Activated T-cell treated with anti-CD3 and anti-CD28 coated beads, Interleukin-2, amount 50 U/mL, for 4 hours (primary cell): ENCODE measurements at regions not wholly inside any gene's neighbourhood (a gene's known extent, or its start where the extent isn't known, plus 50 kb on each side); places are given as distances from the start of the nearest gene placed in this dataset.

Experiments used
- ATAC-seq, 2 donors: fragments of 200-7000 bp; cut with Tn5 transposase; one replicate each; pipeline ENCODE4 v1.10.0; 2021
- DNase-seq: peaks from one replicate; pipeline ENCODE4 v3.0.0-alpha.2; 2020
- H3K27me3 Mint-ChIP-seq: one replicate; pipeline ENCODE4 v1.8.0; 2021; ENCODE audit warnings: low read depth, mixed read lengths
- H3K36me3 Mint-ChIP-seq: one replicate; pipeline ENCODE4 v1.8.0; 2022; ENCODE audit warnings: mixed read lengths; ENCODE audit not compliant: insufficient read depth
- H3K4me1 Mint-ChIP-seq: one replicate; pipeline ENCODE4 v1.8.0; 2021; ENCODE audit warnings: low read depth, mixed read lengths
- H3K4me3 Mint-ChIP-seq: one replicate; pipeline ENCODE4 v1.8.0; 2021; ENCODE audit warnings: mild to moderate bottlenecking, moderate library complexity, mixed read lengths
- H3K9me3 Mint-ChIP-seq: one replicate; pipeline ENCODE4 v1.8.0; 2021; ENCODE audit warnings: mixed read lengths

DNA sequence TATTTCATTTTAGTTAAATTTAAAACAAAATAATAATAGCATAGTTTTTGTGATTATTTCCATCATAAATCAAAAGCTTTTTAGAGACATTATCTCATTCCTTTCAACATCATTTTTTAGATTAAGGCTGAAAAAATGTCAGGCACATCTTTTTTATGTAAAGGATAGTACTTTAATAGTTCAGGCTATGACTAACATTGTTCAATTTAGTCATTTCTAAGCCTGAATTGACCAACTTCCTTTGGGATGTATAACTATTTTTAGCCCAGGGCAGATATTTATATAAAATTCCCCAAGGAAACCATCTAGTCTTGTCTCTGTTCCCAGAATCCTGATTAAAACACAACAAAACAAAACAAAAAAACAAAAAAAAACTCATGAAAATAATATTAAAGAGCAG, 145.6 kb upstream of the PCDH18 start:
- Mint-ChIP-seq H3K27me3 (no peaks in the 10 kb centered on the region), H3K4me3 (no peak overlapping the region), H3K4me1 (no peaks in the 10 kb centered on the region), H3K36me3 (no peaks in the 10 kb centered on the region), H3K9me3 (peaks cover 8% of the 10 kb centered on the region)
- DNase-seq (no peak), ATAC-seq (no peak)

DNA sequence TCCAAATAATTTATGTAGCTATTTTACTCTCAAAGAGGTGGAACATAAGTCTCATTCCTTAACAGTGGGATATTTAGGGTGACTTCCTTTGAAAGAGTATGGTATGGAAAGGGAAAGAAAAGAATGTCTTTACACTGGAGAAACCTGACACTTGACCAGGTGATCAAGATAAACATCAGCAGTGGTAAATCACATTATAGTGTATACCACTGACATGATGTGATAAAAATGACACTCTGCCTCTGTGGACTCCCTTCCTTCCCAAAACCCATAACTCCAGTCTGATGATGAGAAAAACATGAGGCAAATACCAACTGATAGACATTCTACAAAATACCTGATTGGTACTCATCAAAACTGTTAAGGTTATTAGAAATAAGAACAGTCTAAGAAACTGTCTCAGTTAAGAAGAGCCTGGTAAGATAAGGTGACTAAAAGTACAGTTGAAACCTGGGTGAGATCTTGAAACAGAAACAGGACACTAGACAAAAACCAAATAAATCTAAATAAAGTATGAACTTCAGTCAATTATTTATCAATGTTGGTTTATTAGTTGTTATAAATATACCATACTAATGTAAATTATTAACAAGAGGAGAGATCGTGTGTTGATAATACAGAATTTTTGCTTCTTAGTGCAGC, 144.2 kb upstream of the PCDH18 start:
- ATAC-seq (no peak), DNase-seq (no peak)
- H3K27me3 Mint-ChIP-seq = no peaks in the 10 kb centered on the region
- H3K9me3 Mint-ChIP-seq = peaks cover 8% of the 10 kb centered on the region
- no peaks in the 10 kb centered on the region for H3K36me3 Mint-ChIP-seq
- no peak overlapping the region for H3K4me3 Mint-ChIP-seq
- no peaks in the 10 kb centered on the region for H3K4me1 Mint-ChIP-seq

DNA sequence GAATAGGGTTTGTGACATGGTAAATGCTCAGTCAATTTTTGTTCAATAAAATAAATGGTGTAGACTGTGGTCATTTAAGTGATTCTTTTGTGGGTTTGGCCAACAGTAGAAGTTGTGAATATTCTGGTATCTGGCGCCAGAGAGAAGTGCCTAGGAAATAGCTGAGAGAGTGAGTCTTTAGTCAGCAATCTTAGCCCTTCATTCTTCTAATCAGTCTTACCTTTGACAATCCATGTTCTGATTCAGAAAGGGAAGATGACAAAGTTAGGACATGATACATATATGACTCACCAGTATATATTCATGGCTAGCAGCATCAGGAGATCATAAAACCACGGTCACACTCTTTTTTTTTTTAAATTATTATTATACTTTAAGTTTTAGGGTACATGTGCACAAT, 141.8 kb upstream of the PCDH18 start:
- Mint-ChIP-seq H3K27me3 (no peaks in the 10 kb centered on the region), H3K9me3 (peaks cover under 1% of the 10 kb centered on the region), H3K4me3 (no peak overlapping the region), H3K36me3 (no peaks in the 10 kb centered on the region), H3K4me1 (no peaks in the 10 kb centered on the region)
- no peak for ATAC-seq
- DNase-seq = no peak

DNA sequence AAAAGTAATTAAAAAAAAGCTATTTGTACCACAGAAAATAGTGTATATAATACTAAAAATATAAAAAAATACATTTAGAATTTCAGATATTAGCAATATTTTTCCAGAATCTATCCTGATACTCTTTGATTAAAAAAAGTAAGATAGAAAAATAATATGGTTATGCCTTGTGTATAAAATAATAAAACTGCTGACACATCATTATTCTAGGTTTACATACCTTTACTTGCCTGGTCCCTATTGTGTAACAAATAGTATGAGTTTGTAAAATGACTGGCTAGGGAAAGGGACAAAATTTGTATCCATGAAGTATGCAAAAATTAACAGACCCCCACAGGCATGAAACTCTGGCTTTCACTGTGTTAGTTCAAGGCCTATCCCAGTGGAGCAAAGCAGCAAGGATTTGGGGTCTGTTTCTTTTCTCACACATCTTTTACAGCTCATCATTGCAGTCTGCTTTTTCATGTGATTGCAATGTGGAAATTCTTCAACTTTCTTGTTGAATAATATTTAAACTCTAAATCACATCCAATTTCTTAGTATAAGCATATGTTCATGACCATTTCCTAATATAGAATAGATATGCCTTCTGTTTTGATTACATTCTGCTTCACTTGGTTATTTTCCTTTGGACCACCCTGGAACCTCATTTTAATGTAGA, 136.7 kb upstream of the PCDH18 start:
- no peaks in the 10 kb centered on the region for H3K27me3 Mint-ChIP-seq
- ATAC-seq = no peak
- no peak overlapping the region for H3K4me3 Mint-ChIP-seq
- H3K4me1 Mint-ChIP-seq = no peaks in the 10 kb centered on the region
- no peak for DNase-seq
- peaks cover 8% of the 10 kb centered on the region for H3K9me3 Mint-ChIP-seq
- no peaks in the 10 kb centered on the region for H3K36me3 Mint-ChIP-seq

DNA sequence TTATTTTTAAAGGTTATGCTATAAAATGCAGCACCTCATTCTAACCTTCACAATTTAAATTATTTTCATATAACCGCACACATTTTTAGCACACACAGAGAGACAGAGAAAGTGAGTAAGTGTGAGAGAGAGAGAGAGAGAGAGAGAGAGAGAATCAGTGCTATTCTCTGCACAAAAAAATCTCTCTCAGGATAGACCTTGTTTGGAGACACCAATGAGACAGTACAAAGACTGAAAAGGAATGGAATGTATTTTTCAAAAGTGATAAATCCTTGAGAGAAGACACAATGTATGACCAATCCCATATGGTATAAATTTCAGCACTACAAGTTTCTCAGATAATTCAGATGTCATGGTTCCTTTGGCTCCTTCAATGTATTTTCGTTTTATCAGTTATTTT, 132.1 kb upstream of the PCDH18 start:
- ATAC-seq (no peak), DNase-seq (no peak)
- no peaks in the 10 kb centered on the region for H3K4me1 Mint-ChIP-seq
- no peak overlapping the region for H3K4me3 Mint-ChIP-seq
- H3K9me3 Mint-ChIP-seq = peaks cover 14% of the 10 kb centered on the region
- H3K27me3 Mint-ChIP-seq = no peaks in the 10 kb centered on the region
- no peaks in the 10 kb centered on the region for H3K36me3 Mint-ChIP-seq

DNA sequence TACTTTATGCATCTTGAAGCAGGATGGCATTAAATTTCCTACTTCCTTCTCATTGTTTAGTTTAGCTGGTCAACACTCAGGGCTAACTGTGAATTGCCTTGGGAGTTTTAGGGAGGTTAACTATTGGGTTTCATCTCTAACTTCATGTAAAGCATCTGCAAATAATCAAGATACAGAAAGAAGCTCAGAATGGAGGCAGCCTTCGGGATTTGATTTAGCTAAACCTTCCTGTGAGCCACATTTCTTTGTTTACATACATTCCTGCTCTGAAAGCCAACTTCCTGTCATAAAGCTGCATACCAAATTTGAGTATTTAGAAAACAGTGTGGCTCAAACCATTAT, 131.7 kb upstream of the PCDH18 start:
- H3K36me3 Mint-ChIP-seq = no peaks in the 10 kb centered on the region
- H3K4me3 Mint-ChIP-seq = no peak overlapping the region
- no peaks in the 10 kb centered on the region for H3K4me1 Mint-ChIP-seq
- DNase-seq = no peak
- no peak for ATAC-seq
- H3K27me3 Mint-ChIP-seq = no peaks in the 10 kb centered on the region
- H3K9me3 Mint-ChIP-seq = peaks cover 14% of the 10 kb centered on the region

DNA sequence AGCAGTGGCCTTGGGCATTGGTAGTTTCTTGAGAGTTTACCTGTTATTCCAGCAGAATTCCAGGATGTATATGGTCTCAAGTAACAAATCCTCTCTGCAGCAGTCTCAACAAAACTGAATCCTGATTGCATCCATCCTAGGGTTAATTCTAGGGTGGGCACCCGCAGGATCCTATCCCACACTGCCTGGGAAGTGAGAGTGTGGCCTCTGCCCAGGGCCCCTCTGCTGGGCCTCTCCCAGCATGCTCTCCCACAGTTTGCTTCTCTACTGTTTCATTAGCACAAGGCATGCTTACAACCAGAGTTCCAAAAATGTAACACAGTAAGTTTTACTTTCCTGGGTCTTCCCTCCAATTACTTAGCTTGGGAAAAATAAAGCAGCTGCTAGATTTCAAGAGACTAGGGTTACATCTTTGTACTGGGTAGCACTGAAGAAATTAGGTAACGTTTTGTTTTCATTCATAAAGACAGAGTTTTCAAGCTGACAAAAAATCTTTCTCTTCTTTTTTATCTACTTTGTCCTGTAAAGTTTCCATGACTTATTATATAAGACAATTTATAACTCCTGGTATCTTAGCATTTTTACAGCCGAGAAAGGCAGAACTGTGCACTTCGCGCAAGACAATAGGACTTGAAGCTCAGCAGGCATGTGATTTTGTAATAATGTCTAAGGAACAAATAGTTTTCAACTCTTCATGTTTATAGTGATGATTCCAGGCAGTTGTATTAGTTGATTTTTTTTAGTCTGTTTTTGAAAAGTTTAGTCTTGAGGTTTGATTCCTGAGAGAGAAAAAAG, 131.2 kb upstream of the PCDH18 start:
- Mint-ChIP-seq H3K27me3 (no peaks in the 10 kb centered on the region), H3K36me3 (no peaks in the 10 kb centered on the region), H3K4me3 (no peak overlapping the region), H3K9me3 (peaks cover 14% of the 10 kb centered on the region), H3K4me1 (no peaks in the 10 kb centered on the region)
- ATAC-seq (no peak), DNase-seq (no peak)

DNA sequence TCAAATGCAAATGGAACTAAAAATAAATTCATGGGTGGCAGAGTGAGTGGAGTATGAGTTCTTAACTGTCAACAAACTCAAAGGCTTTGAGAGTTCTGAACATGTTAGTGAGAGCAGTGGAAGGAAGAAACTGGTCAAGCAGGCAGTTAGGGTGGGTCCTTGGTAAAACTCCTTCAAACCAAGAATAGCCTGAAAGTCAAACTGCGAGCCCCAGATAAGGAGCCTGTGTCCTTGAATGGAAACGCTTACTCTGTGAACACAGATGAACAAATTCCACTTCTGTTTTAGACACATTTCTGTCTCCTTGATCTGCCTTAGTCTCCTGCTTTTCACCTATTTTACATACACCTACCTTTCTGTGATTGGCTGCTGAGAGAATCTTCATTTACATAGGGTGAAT, 129.4 kb upstream of the PCDH18 start:
- peaks cover 19% of the 10 kb centered on the region for H3K9me3 Mint-ChIP-seq
- no peak overlapping the region for H3K4me3 Mint-ChIP-seq
- no peaks in the 10 kb centered on the region for H3K27me3 Mint-ChIP-seq
- ATAC-seq (no peak), DNase-seq (no peak)
- no peaks in the 10 kb centered on the region for H3K4me1 Mint-ChIP-seq
- no peaks in the 10 kb centered on the region for H3K36me3 Mint-ChIP-seq

DNA sequence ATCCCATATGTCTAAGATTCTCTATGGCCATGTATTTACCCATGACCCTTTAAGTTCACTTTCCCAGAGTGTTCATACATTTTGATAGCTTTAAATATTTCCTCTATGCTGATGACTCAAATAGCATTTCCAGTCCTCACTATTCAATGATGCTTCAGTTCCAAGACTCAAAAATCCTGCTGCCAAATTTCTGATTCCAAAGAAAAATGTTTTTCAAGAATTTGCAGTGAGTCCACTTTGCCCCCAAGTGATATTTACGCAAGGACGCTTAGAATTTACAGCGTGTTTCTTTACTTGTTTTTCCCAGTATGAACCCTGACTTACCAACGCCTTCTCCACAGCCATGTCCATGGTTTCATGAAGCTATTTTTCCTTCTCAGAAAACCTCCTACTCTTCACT, 127.9 kb upstream of the PCDH18 start:
- Mint-ChIP-seq H3K9me3 (peaks cover 14% of the 10 kb centered on the region), H3K4me3 (no peak overlapping the region), H3K36me3 (no peaks in the 10 kb centered on the region), H3K4me1 (no peaks in the 10 kb centered on the region), H3K27me3 (no peaks in the 10 kb centered on the region)
- DNase-seq (no peak), ATAC-seq (no peak)

DNA sequence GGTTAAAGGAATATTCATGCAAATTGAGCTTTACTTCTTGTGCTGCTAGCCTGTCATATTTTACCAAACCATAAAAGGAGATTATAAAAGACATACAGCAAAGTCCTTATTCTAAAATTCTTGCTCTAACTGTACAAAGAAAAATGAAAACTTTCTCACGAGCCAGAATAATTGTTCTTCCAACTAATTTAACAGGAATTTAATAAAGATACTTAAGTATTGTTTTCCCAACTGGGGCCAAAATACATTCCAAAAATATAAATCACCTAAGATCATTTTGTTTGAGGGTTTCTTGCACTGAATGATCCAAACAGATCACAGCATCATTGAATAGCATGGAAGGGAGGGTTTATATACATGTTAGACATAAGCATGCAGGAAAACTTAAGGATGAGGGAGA, 127.1 kb upstream of the PCDH18 start:
- H3K4me3 Mint-ChIP-seq = no peak overlapping the region
- DNase-seq (no peak), ATAC-seq (no peak)
- H3K36me3 Mint-ChIP-seq = no peaks in the 10 kb centered on the region
- H3K27me3 Mint-ChIP-seq = no peaks in the 10 kb centered on the region
- H3K4me1 Mint-ChIP-seq = no peaks in the 10 kb centered on the region
- H3K9me3 Mint-ChIP-seq = peaks cover 10% of the 10 kb centered on the region

DNA sequence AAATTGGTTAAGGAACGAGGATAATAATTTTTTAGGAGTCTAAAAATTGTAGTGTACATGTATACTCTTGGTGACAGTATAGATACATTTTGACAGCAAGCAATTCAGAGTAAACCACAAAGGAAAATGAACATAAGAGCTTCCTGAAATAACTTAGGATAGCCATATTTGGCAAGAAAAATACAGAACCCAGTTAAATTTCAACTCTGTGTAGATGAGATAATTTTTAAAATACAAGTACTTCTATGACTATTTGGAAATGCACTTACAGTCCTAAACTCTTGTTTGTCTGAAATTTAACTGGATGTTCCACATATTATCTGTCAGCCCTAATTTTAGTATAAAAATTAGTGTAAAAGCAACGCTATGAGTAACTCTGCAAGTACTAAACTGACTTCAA, 124.4 kb upstream of the PCDH18 start:
- Mint-ChIP-seq H3K27me3 (no peaks in the 10 kb centered on the region), H3K36me3 (no peaks in the 10 kb centered on the region), H3K4me3 (no peak overlapping the region), H3K4me1 (no peaks in the 10 kb centered on the region), H3K9me3 (peaks cover 10% of the 10 kb centered on the region)
- no peak for ATAC-seq
- DNase-seq = no peak

DNA sequence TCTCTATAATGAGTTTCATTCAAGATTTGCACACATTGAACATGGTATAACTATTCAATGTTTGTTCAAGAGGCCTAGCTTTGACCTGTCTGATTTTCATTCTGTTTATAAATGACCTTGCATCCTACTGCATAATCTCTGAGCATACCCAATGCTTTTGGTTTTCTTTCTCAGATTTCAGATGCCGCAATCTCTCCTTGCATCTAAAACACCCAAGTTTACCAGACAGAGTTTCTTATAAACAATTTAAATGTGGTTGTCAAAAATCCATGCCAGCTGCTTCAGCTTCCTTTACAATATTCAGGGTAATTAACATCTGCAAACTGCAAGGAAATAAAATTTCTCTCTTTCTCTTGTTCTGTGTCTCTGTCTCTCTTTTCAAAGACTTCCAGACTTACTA, 123.0 kb upstream of the PCDH18 start:
- H3K9me3 Mint-ChIP-seq = peaks cover 9% of the 10 kb centered on the region
- no peaks in the 10 kb centered on the region for H3K27me3 Mint-ChIP-seq
- H3K4me1 Mint-ChIP-seq = no peaks in the 10 kb centered on the region
- H3K36me3 Mint-ChIP-seq = no peaks in the 10 kb centered on the region
- no peak overlapping the region for H3K4me3 Mint-ChIP-seq
- DNase-seq (no peak), ATAC-seq (no peak)

DNA sequence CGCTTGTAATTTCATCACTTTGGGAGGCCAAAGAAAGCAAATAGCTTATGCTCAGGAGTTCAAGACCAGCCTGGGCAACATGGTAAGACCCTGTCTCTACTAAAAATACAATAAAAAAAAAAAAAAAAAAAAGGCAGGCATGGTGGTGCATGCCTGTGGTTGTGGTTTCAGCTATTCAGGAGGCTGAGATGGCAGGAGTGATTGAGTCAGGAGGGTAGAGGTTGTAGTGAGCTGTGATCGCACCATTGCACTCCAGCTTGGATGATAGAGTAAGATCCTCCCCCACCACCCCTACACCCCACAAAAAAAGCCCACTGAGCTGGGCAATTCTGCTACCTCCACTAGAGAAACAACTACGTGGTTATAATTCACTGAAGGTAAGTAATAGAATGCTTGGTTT, 118.8 kb upstream of the PCDH18 start:
- Mint-ChIP-seq H3K4me3 (no peak overlapping the region), H3K9me3 (peaks cover 3% of the 10 kb centered on the region), H3K36me3 (no peaks in the 10 kb centered on the region), H3K27me3 (no peaks in the 10 kb centered on the region), H3K4me1 (no peaks in the 10 kb centered on the region)
- DNase-seq = no peak
- no peak for ATAC-seq

DNA sequence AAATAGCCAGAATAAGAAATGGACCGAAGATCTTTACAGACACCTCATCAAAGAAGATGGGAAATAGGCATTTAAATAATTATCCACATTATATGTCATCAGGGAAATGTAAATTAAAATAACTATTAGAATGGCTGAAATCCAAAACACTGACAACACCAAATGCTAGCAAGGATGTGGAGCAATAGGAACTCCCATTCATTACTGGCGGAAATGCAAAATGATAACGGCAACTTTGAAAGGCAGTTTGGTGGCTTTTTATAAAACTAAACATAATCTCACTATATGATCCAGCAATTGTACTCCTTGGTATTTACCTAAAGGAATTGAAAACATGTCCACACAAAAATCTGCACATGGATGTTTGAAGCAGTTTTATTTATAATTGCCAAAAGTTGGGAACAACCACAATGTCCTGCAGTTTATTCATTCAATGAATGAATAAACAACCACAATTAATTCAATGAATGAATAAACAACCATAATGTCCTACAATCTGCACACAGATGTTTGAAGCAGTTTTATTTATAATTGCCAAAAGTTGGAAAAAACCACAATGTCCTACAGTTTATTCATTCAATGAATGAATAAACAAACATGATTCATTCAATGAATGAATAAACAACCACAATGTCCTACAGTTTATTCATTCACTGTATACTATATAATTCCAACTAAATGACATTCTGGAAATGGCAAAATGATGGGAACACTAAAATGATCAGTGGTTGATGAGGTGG, 117.6 kb upstream of the PCDH18 start:
- ATAC-seq (no peak), DNase-seq (no peak)
- Mint-ChIP-seq H3K4me1 (no peaks in the 10 kb centered on the region), H3K4me3 (no peak overlapping the region), H3K27me3 (no peaks in the 10 kb centered on the region), H3K36me3 (no peaks in the 10 kb centered on the region), H3K9me3 (peaks cover 6% of the 10 kb centered on the region)
